HL-60 (cell line): ENCODE measurements at regions not wholly inside any gene's neighbourhood (a gene's known extent, or its start where the extent isn't known, plus 50 kb on each side); places are given as distances from the start of the nearest gene placed in this dataset.

ENCODE experiments used
- DNase-seq, 2 experiments: peaks; one replicate each; pipeline ENCODE4 v3.0.0-alpha.2; 2010 to 2020; ENCODE audit warnings: low read depth in 1 of 2, low spot score in 1 of 2
- H3K27ac ChIP-seq: fragments of 250-450 bp; sonication (Bioruptor Pico); replicated peaks from 2 replicates; pipeline ENCODE4 v1.5.1; 2020; ENCODE audit warnings: mild to moderate bottlenecking, moderate library complexity
- H3K27me3 ChIP-seq: fragments of 250-450 bp; sonication (Bioruptor Pico); 2 replicates; pipeline ENCODE4 v1.5.1; 2021; ENCODE audit warnings: mild to moderate bottlenecking, moderate library complexity; ENCODE audit not compliant: insufficient read depth, poor library complexity, severe bottlenecking
- H3K4me3 ChIP-seq: replicated peaks from 2 replicates; pipeline ENCODE4 v1.5.1; 2011; ENCODE audit warnings: mild to moderate bottlenecking, control low read depth, low read length; ENCODE audit not compliant: insufficient read depth
- GABPA ChIP-seq: IDR thresholded peaks from 2 replicates; pipeline ENCODE4 v1.6.1; 2012; ENCODE audit warnings: low read depth
- POLR2AphosphoS5 ChIP-seq: IDR thresholded peaks from 2 replicates; pipeline ENCODE4 v1.6.1; 2012; ENCODE audit warnings: low read depth
- SPI1 ChIP-seq: IDR thresholded peaks from 2 replicates; pipeline ENCODE4 v1.6.1; 2012; ENCODE audit warnings: low read depth, mild to moderate bottlenecking, borderline replicate concordance
- TF ChIP-seq, protein P1 (sequence below): IDR thresholded peaks from 2 replicates; pipeline ENCODE4 v1.6.1; 2012; ENCODE audit warnings: low read depth; ENCODE audit not compliant: insufficient replicate concordance
- TF ChIP-seq, protein P2 (sequence below): IDR thresholded peaks from one replicate; pipeline ENCODE4 v1.5.1; 2011; ENCODE audit warnings: low read length, control low read depth, inconsistent platforms; ENCODE audit not compliant: insufficient read depth

DNA sequence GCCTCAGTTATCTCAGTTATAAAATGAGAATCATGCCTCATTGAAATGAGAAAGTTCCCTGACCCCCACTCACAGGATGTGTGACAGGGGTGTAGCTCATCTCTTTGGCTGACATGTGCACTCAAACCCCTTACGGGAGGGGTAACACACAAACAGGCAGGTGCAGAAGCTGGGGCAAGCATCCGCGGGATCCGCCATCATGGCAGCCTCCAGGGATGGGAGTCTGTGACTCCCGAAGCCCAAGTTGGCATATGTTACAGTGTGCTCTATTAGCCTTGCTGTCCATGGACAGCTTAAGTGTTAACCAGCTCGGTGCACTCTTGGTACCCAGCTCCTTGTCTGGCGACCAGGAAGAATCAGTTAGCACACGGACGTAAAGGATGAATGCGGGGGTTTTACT, 822.7 kb upstream of the SEMA6D start:
- Histone ChIP-seq H3K4me3 (no peak overlapping the region), H3K27ac (no peak overlapping the region), H3K27me3 (no peaks in the 10 kb centered on the region)
- TF ChIP-seq POLR2AphosphoS5 (no peak), GABPA (no peak), SPI1 (no peak)
- TF ChIP-seq, protein P1, sequence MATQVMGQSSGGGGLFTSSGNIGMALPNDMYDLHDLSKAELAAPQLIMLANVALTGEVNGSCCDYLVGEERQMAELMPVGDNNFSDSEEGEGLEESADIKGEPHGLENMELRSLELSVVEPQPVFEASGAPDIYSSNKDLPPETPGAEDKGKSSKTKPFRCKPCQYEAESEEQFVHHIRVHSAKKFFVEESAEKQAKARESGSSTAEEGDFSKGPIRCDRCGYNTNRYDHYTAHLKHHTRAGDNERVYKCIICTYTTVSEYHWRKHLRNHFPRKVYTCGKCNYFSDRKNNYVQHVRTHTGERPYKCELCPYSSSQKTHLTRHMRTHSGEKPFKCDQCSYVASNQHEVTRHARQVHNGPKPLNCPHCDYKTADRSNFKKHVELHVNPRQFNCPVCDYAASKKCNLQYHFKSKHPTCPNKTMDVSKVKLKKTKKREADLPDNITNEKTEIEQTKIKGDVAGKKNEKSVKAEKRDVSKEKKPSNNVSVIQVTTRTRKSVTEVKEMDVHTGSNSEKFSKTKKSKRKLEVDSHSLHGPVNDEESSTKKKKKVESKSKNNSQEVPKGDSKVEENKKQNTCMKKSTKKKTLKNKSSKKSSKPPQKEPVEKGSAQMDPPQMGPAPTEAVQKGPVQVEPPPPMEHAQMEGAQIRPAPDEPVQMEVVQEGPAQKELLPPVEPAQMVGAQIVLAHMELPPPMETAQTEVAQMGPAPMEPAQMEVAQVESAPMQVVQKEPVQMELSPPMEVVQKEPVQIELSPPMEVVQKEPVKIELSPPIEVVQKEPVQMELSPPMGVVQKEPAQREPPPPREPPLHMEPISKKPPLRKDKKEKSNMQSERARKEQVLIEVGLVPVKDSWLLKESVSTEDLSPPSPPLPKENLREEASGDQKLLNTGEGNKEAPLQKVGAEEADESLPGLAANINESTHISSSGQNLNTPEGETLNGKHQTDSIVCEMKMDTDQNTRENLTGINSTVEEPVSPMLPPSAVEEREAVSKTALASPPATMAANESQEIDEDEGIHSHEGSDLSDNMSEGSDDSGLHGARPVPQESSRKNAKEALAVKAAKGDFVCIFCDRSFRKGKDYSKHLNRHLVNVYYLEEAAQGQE = no peak
- TF ChIP-seq, protein P2, sequence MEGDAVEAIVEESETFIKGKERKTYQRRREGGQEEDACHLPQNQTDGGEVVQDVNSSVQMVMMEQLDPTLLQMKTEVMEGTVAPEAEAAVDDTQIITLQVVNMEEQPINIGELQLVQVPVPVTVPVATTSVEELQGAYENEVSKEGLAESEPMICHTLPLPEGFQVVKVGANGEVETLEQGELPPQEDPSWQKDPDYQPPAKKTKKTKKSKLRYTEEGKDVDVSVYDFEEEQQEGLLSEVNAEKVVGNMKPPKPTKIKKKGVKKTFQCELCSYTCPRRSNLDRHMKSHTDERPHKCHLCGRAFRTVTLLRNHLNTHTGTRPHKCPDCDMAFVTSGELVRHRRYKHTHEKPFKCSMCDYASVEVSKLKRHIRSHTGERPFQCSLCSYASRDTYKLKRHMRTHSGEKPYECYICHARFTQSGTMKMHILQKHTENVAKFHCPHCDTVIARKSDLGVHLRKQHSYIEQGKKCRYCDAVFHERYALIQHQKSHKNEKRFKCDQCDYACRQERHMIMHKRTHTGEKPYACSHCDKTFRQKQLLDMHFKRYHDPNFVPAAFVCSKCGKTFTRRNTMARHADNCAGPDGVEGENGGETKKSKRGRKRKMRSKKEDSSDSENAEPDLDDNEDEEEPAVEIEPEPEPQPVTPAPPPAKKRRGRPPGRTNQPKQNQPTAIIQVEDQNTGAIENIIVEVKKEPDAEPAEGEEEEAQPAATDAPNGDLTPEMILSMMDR = no peak
- DNase-seq = no peak

DNA sequence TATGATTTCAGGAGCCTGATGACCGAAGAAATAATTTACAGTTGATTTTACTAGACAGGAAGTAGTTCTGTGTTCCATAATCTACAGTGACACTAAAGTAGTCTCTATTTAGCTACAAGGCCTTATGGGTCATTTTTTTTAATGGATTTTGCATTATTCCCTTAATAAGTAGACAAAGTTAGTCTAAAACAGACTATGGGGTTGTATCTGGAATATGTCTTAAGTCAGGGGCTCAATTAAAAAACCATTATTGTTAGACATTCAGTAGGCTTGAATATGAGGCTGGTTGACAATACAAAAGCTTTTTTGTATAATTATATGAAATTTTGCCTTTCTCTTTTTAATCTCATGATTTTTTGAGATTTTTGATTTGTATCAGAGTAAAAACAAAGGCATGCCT, 820.0 kb upstream of the SEMA6D start:
- TF ChIP-seq SPI1 (no peak), POLR2AphosphoS5 (no peak), GABPA (no peak)
- TF ChIP-seq, protein P1 = no peak
- TF ChIP-seq, protein P2 = no peak
- no peaks in the 10 kb centered on the region for H3K27me3 ChIP-seq
- H3K4me3 ChIP-seq = no peak overlapping the region
- H3K27ac ChIP-seq = no peak overlapping the region
- DNase-seq = no peak

DNA sequence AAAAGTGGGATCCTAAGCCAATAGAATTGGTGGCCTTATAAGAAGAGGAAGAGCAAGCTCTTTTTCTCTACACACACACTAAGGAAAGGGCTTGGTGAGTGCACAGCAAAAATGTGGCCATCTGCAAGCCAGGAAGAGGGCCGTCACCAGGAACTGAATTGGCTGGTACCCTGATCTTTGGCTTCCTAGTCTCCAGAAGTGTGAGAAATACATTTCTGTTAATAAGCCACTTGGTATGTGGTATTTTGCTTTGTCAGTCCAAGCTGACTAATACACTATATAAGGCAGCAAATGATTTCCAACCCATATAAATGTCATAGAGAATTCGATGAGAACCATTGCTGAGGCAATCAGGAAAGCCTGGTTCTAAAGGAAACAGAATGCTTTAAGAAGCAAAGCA, 816.3 kb upstream of the SEMA6D start:
- Histone ChIP-seq H3K4me3 (no peak overlapping the region), H3K27ac (no peak overlapping the region), H3K27me3 (no peaks in the 10 kb centered on the region)
- TF ChIP-seq GABPA (no peak), SPI1 (no peak), POLR2AphosphoS5 (no peak)
- TF ChIP-seq, protein P2 = no peak
- TF ChIP-seq, protein P1 = no peak
- no peak for DNase-seq
